Upper lobe of right lung (tissue), 1 donor: ENCODE measurements at regions not wholly inside any gene's neighbourhood (a gene's known extent, or its start where the extent isn't known, plus 50 kb on each side); places are given as distances from the start of the nearest gene placed in this dataset.
"Not testable (repeated sequence)": the region's sequence is repeated elsewhere in the genome, so short reads cannot be mapped to it uniquely, and the experiment has no call there.

Experiments
- ATAC-seq: fragments of 200-7000 bp; cut with Tn5 transposase; one replicate; pipeline ENCODE4 v1.9.1; 2020; ENCODE audit warnings: mild to moderate bottlenecking, moderate library complexity
- DNase-seq: peaks from one replicate; pipeline ENCODE4 v3.0.0-alpha.2; 2020
- H3K27ac ChIP-seq: fragments of 200-600 bp; one replicate; pipeline ENCODE4 v1.8.0; 2022
- H3K27me3 ChIP-seq: fragments of 200-600 bp; one replicate; pipeline ENCODE4 v1.8.0; 2022; ENCODE audit warnings: mild to moderate bottlenecking
- H3K36me3 ChIP-seq: fragments of 200-600 bp; one replicate; pipeline ENCODE4 v1.8.0; 2022
- H3K4me1 ChIP-seq: fragments of 200-600 bp; one replicate; pipeline ENCODE4 v1.8.0; 2022
- H3K4me3 ChIP-seq: fragments of 200-600 bp; one replicate; pipeline ENCODE4 v1.8.0; 2022; ENCODE audit warnings: mild to moderate bottlenecking
- H3K9me3 ChIP-seq: fragments of 200-600 bp; one replicate; pipeline ENCODE4 v1.8.0; 2022
- CTCF ChIP-seq: fragments of 200-600 bp; IDR thresholded peaks from one replicate; pipeline ENCODE4 v1.8.0; 2022; ENCODE audit warnings: antibody characterized with exemption
- intact Hi-C: fragments of 100-400 bp; cut with DNase I; formaldehyde crosslinking; loops from one replicate; pipeline ENCODE4 v1.11.0; 2022
- donor health status: DM: no; HTN: yes; CAD: no; lungs with severe emphysema.

GRCh38 chr6:112416866-112417265 lies 69.7 kb downstream of the RFPL4B start:
- no peak for ATAC-seq
- H3K27me3 ChIP-seq = peaks cover 1% of the 10 kb centered on the region
- H3K27ac ChIP-seq = no peak overlapping the region
- no peaks in the 10 kb centered on the region for H3K9me3 ChIP-seq
- intact Hi-C loops = no loop called here
- TF ChIP-seq CTCF = no peak
- no peaks in the 10 kb centered on the region for H3K4me1 ChIP-seq
- no peak overlapping the region for H3K4me3 ChIP-seq
- DNase-seq = no peak
- no peaks in the 10 kb centered on the region for H3K36me3 ChIP-seq

- H3K27me3 ChIP-seq, H3K4me1 ChIP-seq, H3K9me3 ChIP-seq, DNase-seq, H3K27ac ChIP-seq, H3K36me3 ChIP-seq, intact Hi-C loops, ATAC-seq, H3K4me3 ChIP-seq: not testable (repeated sequence)
Measured at GRCh38 chr6:112427011-112427410, 79.9 kb downstream of the RFPL4B start.

- Histone ChIP-seq H3K4me3 (no peak overlapping the region), H3K9me3 (no peaks in the 10 kb centered on the region), H3K27ac (no peak overlapping the region), H3K36me3 (no peaks in the 10 kb centered on the region), H3K4me1 (no peaks in the 10 kb centered on the region), H3K27me3 (no peaks in the 10 kb centered on the region)
- ATAC-seq (no peak), DNase-seq (no peak)
- intact Hi-C loops = no loop called here
- no peak for TF ChIP-seq CTCF
Measured at GRCh38 chr6:112427499-112427898, 80.4 kb downstream of the RFPL4B start.

- H3K27ac ChIP-seq = no peak overlapping the region
- no peak for ATAC-seq
- intact Hi-C loops = no loop called here
- H3K36me3 ChIP-seq = no peaks in the 10 kb centered on the region
- no peak for DNase-seq
- TF ChIP-seq CTCF = no peak
- no peaks in the 10 kb centered on the region for H3K4me1 ChIP-seq
- H3K4me3 ChIP-seq = no peak overlapping the region
- H3K27me3 ChIP-seq = no peaks in the 10 kb centered on the region
- no peaks in the 10 kb centered on the region for H3K9me3 ChIP-seq
Measured at GRCh38 chr6:112428477-112428876, 81.3 kb downstream of the RFPL4B start.

GRCh38 chr6:112429226-112429625 lies 82.1 kb downstream of the RFPL4B start:
- H3K4me3 ChIP-seq = no peak overlapping the region
- no peaks in the 10 kb centered on the region for H3K9me3 ChIP-seq
- no peaks in the 10 kb centered on the region for H3K36me3 ChIP-seq
- H3K4me1 ChIP-seq = no peaks in the 10 kb centered on the region
- no peak for TF ChIP-seq CTCF
- DNase-seq (no peak), ATAC-seq (peak; percentile 21)
- intact Hi-C loops = no loop called here
- no peaks in the 10 kb centered on the region for H3K27me3 ChIP-seq
- no peak overlapping the region for H3K27ac ChIP-seq

GRCh38 chr6:112431803-112432202 lies 84.7 kb downstream of the RFPL4B start:
- Histone ChIP-seq H3K27me3 (no peaks in the 10 kb centered on the region), H3K9me3 (no peaks in the 10 kb centered on the region), H3K4me1 (no peaks in the 10 kb centered on the region), H3K27ac (no peak overlapping the region), H3K4me3 (no peak overlapping the region), H3K36me3 (no peaks in the 10 kb centered on the region)
- DNase-seq (no peak), ATAC-seq (no peak)
- TF ChIP-seq CTCF = no peak
- intact Hi-C loops = no loop called here
